NT2/D1 (cell line): ENCODE measurements at regions not wholly inside any gene's neighbourhood (a gene's known extent, or its start where the extent isn't known, plus 50 kb on each side); places are given as distances from the start of the nearest gene placed in this dataset.

Experiments
- DNase-seq: peaks from one replicate; pipeline ENCODE4 v3.0.0-alpha.2; 2011; ENCODE audit warnings: low read depth, low spot score
- H3K27me3 ChIP-seq: 2 replicates; pipeline ENCODE4 v1.6.0; 2011; ENCODE audit warnings: mild to moderate bottlenecking; ENCODE audit not compliant: insufficient read length, insufficient read depth
- H3K36me3 ChIP-seq: 2 replicates; pipeline ENCODE4 v1.6.1; 2011; ENCODE audit warnings: mild to moderate bottlenecking, low read length, mixed read lengths; ENCODE audit not compliant: insufficient read depth, insufficient read length
- H3K4me1 ChIP-seq: 2 replicates; pipeline ENCODE4 v1.5.1; 2011; ENCODE audit not compliant: insufficient read depth, insufficient read length
- H3K4me3 ChIP-seq: 2 replicates; pipeline ENCODE4 v1.5.1; 2011; ENCODE audit warnings: low read depth; ENCODE audit not compliant: insufficient read length
- H3K9ac ChIP-seq: 2 replicates; pipeline ENCODE4 v1.6.0; 2011; ENCODE audit warnings: low read depth; ENCODE audit not compliant: insufficient read length
- H3K9me3 ChIP-seq: 2 replicates; pipeline ENCODE4 v1.5.1; 2011; ENCODE audit warnings: mild to moderate bottlenecking, low read length; ENCODE audit not compliant: insufficient read depth
- SUZ12 ChIP-seq: IDR thresholded peaks from 2 replicates; pipeline ENCODE4 v1.6.1; 2011; ENCODE audit not compliant: insufficient read length, insufficient read depth; ENCODE audit errors: extremely low read depth
- YY1 ChIP-seq: IDR thresholded peaks from 2 replicates; pipeline ENCODE4 v1.6.1; 2011; ENCODE audit not compliant: insufficient read length, insufficient read depth
- ZNF274 ChIP-seq: IDR thresholded peaks from 2 replicates; pipeline ENCODE4 v1.6.1; 2011; ENCODE audit warnings: mild to moderate bottlenecking, low read depth, low read length

DNA sequence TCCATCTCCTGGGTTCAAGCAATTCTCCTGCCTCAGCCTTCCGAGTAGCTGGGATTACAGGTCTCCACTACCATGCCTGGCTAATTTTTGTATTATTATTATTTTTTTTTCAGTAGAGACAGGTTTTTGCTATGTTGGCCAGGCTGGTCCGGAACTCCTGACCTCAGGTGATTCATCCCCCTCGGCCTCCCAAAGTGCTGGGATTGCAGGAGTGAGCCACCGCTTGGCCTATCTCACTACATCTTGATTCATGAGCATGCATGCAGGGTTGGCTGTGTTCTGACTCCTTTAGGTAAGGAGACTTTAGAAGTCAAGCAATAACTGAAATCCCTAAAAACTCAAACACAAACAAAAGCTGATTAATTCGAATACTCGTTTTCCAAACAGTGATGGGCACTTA is 80.9 kb downstream of the GJA1 start:
- H3K36me3 ChIP-seq, result no peaks in the 10 kb centered on the region
- TF ChIP-seq SUZ12 (no peak), ZNF274 (no peak), YY1 (no peak)
- no peaks in the 10 kb centered on the region for H3K9me3 ChIP-seq
- H3K9ac ChIP-seq, result no peak overlapping the region
- H3K4me1 ChIP-seq, result no peaks in the 10 kb centered on the region
- H3K27me3 ChIP-seq, result no peaks in the 10 kb centered on the region
- H3K4me3 ChIP-seq, result no peak overlapping the region
- DNase-seq, result no peak

DNA sequence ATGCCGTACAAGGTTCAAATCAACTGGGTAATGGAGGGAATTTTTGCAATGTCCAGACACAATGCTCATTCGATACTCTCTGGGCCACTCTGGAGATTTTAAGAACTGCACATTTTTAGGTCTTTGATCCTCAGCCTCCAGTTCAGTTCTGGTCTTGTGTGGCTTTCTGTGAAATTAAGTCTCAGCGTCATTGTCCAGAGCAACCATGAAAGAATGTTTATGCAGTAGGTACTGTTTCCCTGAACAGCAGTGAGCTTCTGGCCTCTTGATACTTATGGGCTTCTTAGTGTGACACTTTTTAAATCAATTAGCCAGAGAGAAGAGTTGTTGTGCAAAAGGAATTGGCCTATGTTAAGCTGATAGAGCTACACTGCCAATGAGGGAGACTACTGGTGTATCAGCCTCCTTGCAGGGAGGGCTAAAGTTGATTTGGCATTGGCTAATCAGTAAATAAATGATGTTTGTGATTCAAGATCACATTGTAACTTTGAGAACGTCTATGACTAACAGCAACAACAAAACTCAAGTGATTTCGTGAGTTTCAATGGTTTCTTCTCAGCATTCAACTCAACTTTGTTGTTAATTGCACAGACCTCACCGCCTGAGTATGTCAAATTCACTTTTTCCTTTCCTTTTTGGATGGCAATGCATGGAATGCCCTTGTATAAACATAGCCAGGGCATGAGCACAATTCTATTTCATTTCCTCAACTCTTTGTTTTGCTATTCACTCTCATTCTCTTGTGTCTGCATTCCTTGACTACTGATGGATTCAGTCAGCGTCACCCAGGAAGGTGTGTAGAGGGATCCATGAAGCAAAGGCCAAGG is 85.1 kb downstream of the GJA1 start:
- H3K9ac ChIP-seq, result no peak overlapping the region
- DNase-seq, result peak; percentile 6

GRCh38 chr6:121521164-121521555 is 85.7 kb downstream of the GJA1 start:
- H3K4me1 ChIP-seq, result no peaks in the 10 kb centered on the region
- H3K4me3 ChIP-seq, result no peak overlapping the region
- H3K9ac ChIP-seq, result no peak overlapping the region
- no peaks in the 10 kb centered on the region for H3K27me3 ChIP-seq
- no peaks in the 10 kb centered on the region for H3K9me3 ChIP-seq
- H3K36me3 ChIP-seq, result no peaks in the 10 kb centered on the region
- no peak for TF ChIP-seq ZNF274
- TF ChIP-seq SUZ12, result no peak
- no peak for TF ChIP-seq YY1
- no peak for DNase-seq

More for the DNA sequence above, 85.1 kb downstream of the GJA1 start:
- Histone ChIP-seq H3K9me3 (no peaks in the 10 kb centered on the region), H3K27me3 (no peaks in the 10 kb centered on the region), H3K4me3 (no peak overlapping the region), H3K4me1 (no peaks in the 10 kb centered on the region), H3K36me3 (no peaks in the 10 kb centered on the region)
- no peak for TF ChIP-seq ZNF274
- no peak for TF ChIP-seq YY1
- TF ChIP-seq SUZ12, result no peak

DNA sequence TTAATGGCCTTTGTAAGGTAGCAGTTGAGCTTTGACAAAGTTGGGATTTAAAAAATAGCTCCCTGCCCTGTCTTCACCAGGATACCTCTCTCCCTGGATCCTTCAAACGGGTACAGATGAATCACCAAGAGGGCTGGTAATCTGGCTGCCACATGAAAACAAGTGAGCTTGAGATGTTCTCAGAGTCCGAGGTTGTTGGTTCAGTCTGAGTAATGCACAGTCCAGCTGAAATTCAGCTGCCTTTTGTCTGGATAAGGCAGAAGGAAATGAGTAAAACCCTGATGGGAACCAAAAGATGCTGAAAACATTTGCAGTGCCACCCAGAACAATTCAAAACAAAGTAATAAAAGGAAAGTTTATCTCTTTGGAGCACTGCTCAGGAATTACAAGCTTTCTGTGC is 86.8 kb downstream of the GJA1 start:
- H3K9me3 ChIP-seq, result no peaks in the 10 kb centered on the region
- no peaks in the 10 kb centered on the region for H3K4me1 ChIP-seq
- no peak for DNase-seq
- no peak overlapping the region for H3K4me3 ChIP-seq
- no peaks in the 10 kb centered on the region for H3K36me3 ChIP-seq
- no peak overlapping the region for H3K9ac ChIP-seq
- no peaks in the 10 kb centered on the region for H3K27me3 ChIP-seq
- TF ChIP-seq SUZ12, result no peak
- no peak for TF ChIP-seq ZNF274
- TF ChIP-seq YY1, result no peak

DNA sequence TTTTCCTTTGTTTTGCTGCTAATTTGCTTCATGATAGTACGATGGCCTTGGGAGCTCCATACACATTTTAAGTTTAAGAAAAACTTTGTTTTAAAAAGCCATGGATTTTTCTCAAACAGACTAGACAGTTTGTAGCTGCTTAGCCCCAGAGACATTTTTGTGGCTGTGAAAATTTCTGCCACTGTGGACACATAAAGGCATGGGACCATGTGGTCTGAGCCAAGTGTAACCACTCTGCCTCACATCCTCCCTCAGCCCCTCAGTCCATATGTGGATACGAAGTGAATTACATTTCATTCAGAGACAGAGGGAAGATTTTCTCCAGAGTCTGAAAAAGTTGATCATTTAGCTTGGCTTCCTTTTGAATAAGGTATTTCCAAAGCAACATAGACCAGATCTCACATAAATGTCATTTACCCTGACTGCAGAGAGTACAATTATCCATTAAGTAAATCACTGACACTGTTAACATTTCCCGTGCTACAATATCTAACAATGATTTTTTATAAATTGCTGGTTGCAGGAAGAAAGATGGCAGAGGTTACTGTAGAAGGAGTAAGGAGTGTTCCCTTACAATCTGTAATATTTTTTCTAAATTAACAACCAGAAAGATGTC is 87.4 kb downstream of the GJA1 start:
- no peaks in the 10 kb centered on the region for H3K36me3 ChIP-seq
- DNase-seq, result no peak

GRCh38 chr6:121523628-121524027 is 88.2 kb downstream of the GJA1 start:
- Histone ChIP-seq H3K27me3 (no peaks in the 10 kb centered on the region), H3K9ac (no peak overlapping the region)

More for the DNA sequence above, 87.4 kb downstream of the GJA1 start:
- Histone ChIP-seq H3K9me3 (no peaks in the 10 kb centered on the region), H3K27me3 (no peaks in the 10 kb centered on the region), H3K4me1 (no peaks in the 10 kb centered on the region), H3K9ac (no peak overlapping the region), H3K4me3 (no peak overlapping the region)
- TF ChIP-seq SUZ12, result no peak
- TF ChIP-seq YY1, result no peak

DNA sequence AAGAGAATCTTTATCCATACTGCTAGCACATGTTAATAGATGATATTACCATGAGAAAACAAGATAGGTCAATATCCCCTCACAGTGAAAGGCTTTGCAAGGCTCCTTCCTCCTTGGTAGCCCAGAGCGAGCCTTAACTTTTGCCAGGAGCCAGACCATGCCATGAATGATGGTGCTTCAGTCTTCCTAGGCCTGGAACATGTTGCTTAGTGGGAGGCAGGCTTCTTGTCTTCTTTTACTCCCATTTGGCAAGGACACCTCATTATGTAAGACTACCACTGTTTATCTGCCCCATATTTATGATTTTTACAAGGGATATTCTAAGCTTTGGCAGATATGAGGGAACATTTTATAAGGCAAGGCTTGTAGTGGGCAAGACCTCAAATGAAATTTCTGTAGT is 90.8 kb downstream of the GJA1 start:
- Histone ChIP-seq H3K36me3 (no peaks in the 10 kb centered on the region), H3K9ac (no peak overlapping the region), H3K27me3 (no peaks in the 10 kb centered on the region), H3K4me3 (no peak overlapping the region), H3K9me3 (no peaks in the 10 kb centered on the region), H3K4me1 (no peaks in the 10 kb centered on the region)
- no peak for TF ChIP-seq ZNF274
- no peak for TF ChIP-seq SUZ12
- TF ChIP-seq YY1, result no peak
- DNase-seq, result no peak

More at GRCh38 chr6:121523628-121524027, 88.2 kb downstream of the GJA1 start:
- no peaks in the 10 kb centered on the region for H3K4me1 ChIP-seq
- no peaks in the 10 kb centered on the region for H3K36me3 ChIP-seq
- TF ChIP-seq ZNF274 (no peak), YY1 (no peak), SUZ12 (no peak)
- DNase-seq, result no peak
- H3K9me3 ChIP-seq, result no peaks in the 10 kb centered on the region
- no peak overlapping the region for H3K4me3 ChIP-seq
